ENCODE measurements at regions not wholly inside any gene's neighbourhood (a gene's known extent, or its start where the extent isn't known, plus 50 kb on each side); places are given as distances from the start of the nearest gene placed in this dataset.

GRCh38 chr7:49127359-49127913 is 203.1 kb downstream of the CDC14C start:
- Histone ChIP-seq H3K9ac (ENCODE audit: low read depth, low read length) (no peak overlapping the region), H3K36me3 (ENCODE audit: insufficient read depth, low read length) (no peaks in the 10 kb centered on the region), H3K4me1 (ENCODE audit: insufficient read depth, low read length) (no peaks in the 10 kb centered on the region), H3K9me3 (ENCODE audit: control insufficient read depth, insufficient read depth, low read length) (no peaks in the 10 kb centered on the region)

GRCh38 chr7:49137978-49138377 is 213.6 kb downstream of the CDC14C start:
- H3K9me3 ChIP-seq (ENCODE audit: control insufficient read depth, insufficient read depth, low read length), result peaks cover 3% of the 10 kb centered on the region; the same call in 1 of the 2 replicates
- no peak overlapping the region for H3K9ac ChIP-seq (ENCODE audit: low read depth, low read length)
- no peaks in the 10 kb centered on the region for H3K4me1 ChIP-seq (ENCODE audit: insufficient read depth, low read length)
- no peaks in the 10 kb centered on the region for H3K36me3 ChIP-seq (ENCODE audit: insufficient read depth, low read length)

DNA sequence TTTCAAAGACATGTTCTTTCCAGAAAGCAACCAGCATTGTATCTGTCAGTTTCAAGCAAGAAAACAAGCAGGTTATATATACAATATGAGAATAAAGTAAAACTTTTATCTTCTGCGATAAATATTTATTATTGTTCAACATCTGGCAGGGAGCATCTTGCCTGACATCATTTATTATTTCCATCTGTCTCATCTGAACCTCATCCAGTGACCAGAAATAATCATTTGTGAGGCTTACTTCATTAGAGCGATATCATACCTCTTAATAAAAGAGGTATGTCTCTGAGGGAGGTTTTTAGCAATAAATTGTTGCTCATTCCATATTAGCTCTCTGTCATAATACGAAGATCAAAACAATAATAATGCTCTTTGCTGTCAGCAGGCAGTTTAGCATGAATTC is 226.1 kb downstream of the CDC14C start:
- Histone ChIP-seq H3K36me3 (ENCODE audit: insufficient read depth, low read length) (no peaks in the 10 kb centered on the region), H3K4me1 (ENCODE audit: insufficient read depth, low read length) (no peaks in the 10 kb centered on the region)

DNA sequence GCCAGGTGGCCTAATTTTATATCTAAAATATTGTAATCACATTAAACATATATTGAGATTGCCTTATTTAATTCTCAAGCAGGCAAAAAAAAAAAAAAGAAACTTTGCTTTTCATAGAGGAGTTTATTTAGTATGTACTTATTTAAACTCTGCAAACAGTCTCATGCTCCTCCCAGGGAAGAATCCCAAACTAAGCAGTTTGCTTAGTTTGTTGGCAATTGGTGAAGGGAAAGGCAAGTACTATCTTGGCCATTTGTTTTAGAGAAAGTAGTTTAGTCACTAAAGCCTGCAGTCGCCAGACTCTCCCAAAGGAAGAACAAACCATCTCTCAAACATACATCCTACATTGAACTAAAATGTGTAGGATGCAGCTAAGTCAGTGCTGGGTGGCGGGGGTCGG is 226.8 kb downstream of the CDC14C start:
- Histone ChIP-seq H3K9me3 (ENCODE audit: control insufficient read depth, insufficient read depth, low read length) (peaks cover under 1% of the 10 kb centered on the region; the same call in 1 of the 2 replicates), H3K36me3 (ENCODE audit: insufficient read depth, low read length) (no peaks in the 10 kb centered on the region), H3K9ac (ENCODE audit: low read depth, low read length) (no peak overlapping the region), H3K4me1 (ENCODE audit: insufficient read depth, low read length) (no peaks in the 10 kb centered on the region)

More for the DNA sequence above, 226.1 kb downstream of the CDC14C start:
- Histone ChIP-seq H3K9me3 (ENCODE audit: control insufficient read depth, insufficient read depth, low read length) (peaks cover 2% of the 10 kb centered on the region; the same call in 1 of the 2 replicates), H3K9ac (ENCODE audit: low read depth, low read length) (no peak overlapping the region)

DNA sequence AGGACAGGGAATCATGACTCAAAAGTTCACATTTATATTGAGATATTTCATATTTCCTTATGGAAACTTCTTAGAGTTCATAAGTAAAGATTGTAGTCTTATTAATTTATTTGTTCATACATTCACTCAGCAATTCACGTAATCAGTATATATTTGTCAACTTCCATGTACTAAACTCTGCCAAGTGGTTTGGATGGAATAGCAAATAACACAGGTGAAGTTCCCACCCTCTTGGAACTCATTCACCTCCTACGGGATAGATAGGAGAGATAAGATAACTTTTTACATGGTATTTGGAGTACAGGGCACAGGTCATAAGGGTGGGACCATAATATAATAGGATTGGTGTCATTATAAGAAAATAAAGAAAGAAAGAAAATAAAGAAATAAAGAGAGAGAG is 234.0 kb downstream of the CDC14C start:
- H3K9ac ChIP-seq (ENCODE audit: low read depth, low read length), result no peak overlapping the region
- no peaks in the 10 kb centered on the region for H3K36me3 ChIP-seq (ENCODE audit: insufficient read depth, low read length)
- H3K4me1 ChIP-seq (ENCODE audit: insufficient read depth, low read length), result no peaks in the 10 kb centered on the region
- no peaks in the 10 kb centered on the region; the same call in none of the 2 replicates for H3K9me3 ChIP-seq (ENCODE audit: control insufficient read depth, insufficient read depth, low read length)

DNA sequence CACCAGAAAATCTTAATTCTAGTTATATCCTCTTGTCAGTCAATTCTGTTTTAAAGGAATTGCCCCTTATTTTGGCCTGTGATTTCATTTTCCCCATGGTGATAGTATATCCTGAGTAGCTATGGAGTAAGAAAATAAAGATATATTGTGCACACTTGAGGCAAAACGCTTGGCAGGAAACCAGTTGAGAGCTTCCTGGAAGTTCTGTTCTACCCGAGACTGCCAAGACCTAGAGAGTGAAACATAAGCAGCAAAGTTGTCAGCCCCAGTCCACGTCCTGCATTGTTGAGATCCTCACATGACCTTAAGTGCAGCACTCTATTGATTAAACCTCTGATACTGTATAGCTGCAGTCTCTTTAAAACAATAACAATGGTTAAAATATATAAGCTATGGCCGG is 235.2 kb downstream of the CDC14C start:
- H3K4me1 ChIP-seq (ENCODE audit: insufficient read depth, low read length), result no peaks in the 10 kb centered on the region
- H3K9ac ChIP-seq (ENCODE audit: low read depth, low read length), result no peak overlapping the region
- no peaks in the 10 kb centered on the region; the same call in none of the 2 replicates for H3K9me3 ChIP-seq (ENCODE audit: control insufficient read depth, insufficient read depth, low read length)
- H3K36me3 ChIP-seq (ENCODE audit: insufficient read depth, low read length), result no peaks in the 10 kb centered on the region

DNA sequence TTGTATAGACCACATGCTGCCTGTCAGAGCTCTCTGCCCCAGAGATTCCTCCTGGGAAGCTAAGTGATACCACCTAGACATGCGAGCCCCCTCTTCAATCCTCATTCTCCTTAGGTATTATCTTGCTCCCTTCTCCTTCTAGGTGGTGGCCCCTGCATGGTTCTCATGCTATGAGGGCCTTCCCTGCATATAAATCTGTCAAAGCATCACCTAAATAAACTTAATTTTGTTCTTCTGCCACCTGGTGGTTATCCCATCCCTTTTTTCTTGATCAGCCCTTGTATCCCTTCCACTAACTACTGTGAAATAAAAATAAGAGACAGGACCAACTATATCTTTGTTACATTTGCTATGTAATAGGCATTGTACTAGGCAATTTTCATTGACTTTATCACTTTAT is 242.1 kb downstream of the CDC14C start:
- Histone ChIP-seq H3K9me3 (ENCODE audit: control insufficient read depth, insufficient read depth, low read length) (peaks cover 5% of the 10 kb centered on the region), H3K4me1 (ENCODE audit: insufficient read depth, low read length) (no peaks in the 10 kb centered on the region), H3K36me3 (ENCODE audit: insufficient read depth, low read length) (no peaks in the 10 kb centered on the region; the same call in 1 of the 2 replicates), H3K9ac (ENCODE audit: low read depth, low read length) (no peak overlapping the region)

- Histone ChIP-seq H3K9me3 (ENCODE audit: control insufficient read depth, insufficient read depth, low read length) (peaks cover 3% of the 10 kb centered on the region), H3K9ac (ENCODE audit: low read depth, low read length) (no peak overlapping the region), H3K36me3 (ENCODE audit: insufficient read depth, low read length) (no peaks in the 10 kb centered on the region; the same call in 1 of the 2 replicates), H3K4me1 (ENCODE audit: insufficient read depth, low read length) (no peaks in the 10 kb centered on the region)
Measured at GRCh38 chr7:49172639-49173038, 248.3 kb downstream of the CDC14C start.

- H3K4me1 ChIP-seq (ENCODE audit: insufficient read depth, low read length), result no peaks in the 10 kb centered on the region
- no peaks in the 10 kb centered on the region for H3K9me3 ChIP-seq (ENCODE audit: control insufficient read depth, insufficient read depth, low read length)
- H3K9ac ChIP-seq (ENCODE audit: low read depth, low read length), result no peak overlapping the region
- no peaks in the 10 kb centered on the region; the same call in 1 of the 2 replicates for H3K36me3 ChIP-seq (ENCODE audit: insufficient read depth, low read length)
Measured at GRCh38 chr7:49174396-49174795, 250.0 kb downstream of the CDC14C start.

- Histone ChIP-seq H3K36me3 (ENCODE audit: insufficient read depth, low read length) (no peaks in the 10 kb centered on the region), H3K9me3 (ENCODE audit: control insufficient read depth, insufficient read depth, low read length) (no peaks in the 10 kb centered on the region), H3K9ac (ENCODE audit: low read depth, low read length) (no peak overlapping the region)
Measured at GRCh38 chr7:49187543-49188268, 263.4 kb downstream of the CDC14C start.

DNA sequence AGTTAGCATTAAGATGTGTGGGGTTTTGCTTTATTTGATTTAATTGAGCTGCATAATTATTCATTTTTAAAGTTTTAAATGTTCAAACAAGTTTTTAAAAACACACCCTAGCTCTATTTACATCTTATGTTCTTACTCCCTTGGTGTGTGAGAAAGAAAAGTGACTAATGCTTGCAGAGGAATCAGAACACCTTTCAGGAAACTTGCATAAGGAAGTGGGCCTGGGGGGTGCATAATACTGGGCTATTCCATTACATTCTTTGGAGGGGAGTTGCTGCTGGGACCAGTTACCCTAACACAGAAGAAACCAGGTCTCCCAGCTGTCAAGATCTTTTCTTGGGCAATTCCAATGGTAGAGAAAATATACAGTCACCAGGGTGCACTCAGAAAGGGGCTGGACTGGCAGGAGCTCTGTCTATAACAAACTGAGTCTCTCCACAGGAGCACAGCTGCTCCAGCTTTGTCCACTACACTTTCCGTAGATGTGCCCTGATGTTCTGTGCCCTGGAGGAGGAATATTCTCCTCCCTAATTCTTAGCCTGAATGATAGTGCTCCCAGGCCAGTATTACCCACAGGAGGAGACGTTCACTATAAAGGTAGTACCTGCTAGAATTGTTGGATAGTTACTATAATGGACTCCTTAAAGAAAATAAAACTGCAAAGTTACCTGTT is 304.2 kb downstream of the CDC14C start:
- Histone ChIP-seq H3K4me1 (ENCODE audit: insufficient read depth, low read length) (peaks cover 16% of the 10 kb centered on the region), H3K9me3 (ENCODE audit: control insufficient read depth, insufficient read depth, low read length) (no peaks in the 10 kb centered on the region; the same call in 1 of the 2 replicates), H3K9ac (ENCODE audit: low read depth, low read length) (peak overlapping the region; percentile 9; the same call in 1 of the 2 replicates), H3K36me3 (ENCODE audit: insufficient read depth, low read length) (no peaks in the 10 kb centered on the region)

More at GRCh38 chr7:49187543-49188268, 263.4 kb downstream of the CDC14C start:
- no peaks in the 10 kb centered on the region for H3K4me1 ChIP-seq (ENCODE audit: insufficient read depth, low read length)

- H3K4me1 ChIP-seq (ENCODE audit: insufficient read depth, low read length), result peaks cover 16% of the 10 kb centered on the region
- H3K36me3 ChIP-seq (ENCODE audit: insufficient read depth, low read length), result no peaks in the 10 kb centered on the region
- H3K9ac ChIP-seq (ENCODE audit: low read depth, low read length), result no peak overlapping the region
- no peaks in the 10 kb centered on the region for H3K9me3 ChIP-seq (ENCODE audit: control insufficient read depth, insufficient read depth, low read length)
Measured at GRCh38 chr7:49229246-49229645, 304.9 kb downstream of the CDC14C start.

- peaks cover 34% of the 10 kb centered on the region for H3K4me1 ChIP-seq (ENCODE audit: insufficient read depth, low read length)
- no peak overlapping the region for H3K9ac ChIP-seq (ENCODE audit: low read depth, low read length)
- peaks cover 11% of the 10 kb centered on the region for H3K9me3 ChIP-seq (ENCODE audit: control insufficient read depth, insufficient read depth, low read length)
- H3K36me3 ChIP-seq (ENCODE audit: insufficient read depth, low read length), result no peaks in the 10 kb centered on the region
Measured at GRCh38 chr7:49243521-49243920, 319.2 kb downstream of the CDC14C start.

GRCh38 chr7:49244543-49244942 is 320.2 kb downstream of the CDC14C start:
- H3K9me3 ChIP-seq (ENCODE audit: control insufficient read depth, insufficient read depth, low read length), result 0 out of 2 replicates have a peak, but pooled peaks cover 1% of the 10 kb centered on the region
- no peak overlapping the region for H3K9ac ChIP-seq (ENCODE audit: low read depth, low read length)
- H3K36me3 ChIP-seq (ENCODE audit: insufficient read depth, low read length), result no peaks in the 10 kb centered on the region
- peaks cover 34% of the 10 kb centered on the region for H3K4me1 ChIP-seq (ENCODE audit: insufficient read depth, low read length)

Measured in ES-I3 (cell line).